Upper lobe of left lung (tissue), 6 donors: ENCODE measurements at regions not wholly inside any gene's neighbourhood (a gene's known extent, or its start where the extent isn't known, plus 50 kb on each side); places are given as distances from the start of the nearest gene placed in this dataset.

Experiments
- ATAC-seq, 2 donors: fragments of 200-7000 bp; cut with Tn5 transposase; one replicate each; pipeline ENCODE4 v1.9.1; 2022; ENCODE audit warnings: mild to moderate bottlenecking in 2 of 2, moderate library complexity in 2 of 2; ENCODE audit not compliant: low FRiP score in 2 of 2
- DNase-seq, 2 donors: peaks; one replicate each; pipeline ENCODE4 v3.0.0-alpha.2; 2019 to 2020
- H3K27ac ChIP-seq, 4 donors: fragments of 200-600 bp; sonication (generic); one replicate each; pipeline ENCODE4 v1.5.1; 2016 to 2019
- H3K27me3 ChIP-seq, 4 donors: fragments of 200-600 bp; sonication (generic); one replicate each; pipeline ENCODE4 v1.5.1; 2017 to 2019
- H3K36me3 ChIP-seq, 4 donors: fragments of 200-600 bp; sonication (generic); one replicate each; pipeline ENCODE4 v1.5.1; 2016 to 2019
- H3K4me1 ChIP-seq, 4 donors: fragments of 200-600 bp; sonication (generic); one replicate each; pipeline ENCODE4 v1.5.1; 2018 to 2019
- H3K4me3 ChIP-seq, 4 donors: fragments of 200-600 bp; sonication (generic); one replicate each; pipeline ENCODE4 v1.5.1; 2017 to 2019; ENCODE audit warnings: mild to moderate bottlenecking in 2 of 4, moderate library complexity in 1 of 4
- H3K9me3 ChIP-seq, 4 donors: fragments of 200-600 bp; sonication (generic); one replicate each; pipeline ENCODE4 v1.5.1; 2018 to 2019
- CTCF ChIP-seq, 6 experiments: fragments of 450-650 bp in 4 of 6; fragments of 200-600 bp in 2 of 6; sonication (generic) in 2 of 6; IDR thresholded peaks; one replicate each; pipeline ENCODE4 v1.5.1; 2016 to 2019; ENCODE audit warnings: antibody characterized with exemption in 6 of 6
- EP300 ChIP-seq, 4 donors: sonication (generic); formaldehyde crosslinking; IDR thresholded peaks; one replicate each; pipeline ENCODE4 v1.5.1; 2017; ENCODE audit warnings: antibody characterized with exemption in 4 of 4, control low read depth in 2 of 4
- POLR2A ChIP-seq, 4 donors: fragments of 450-650 bp; IDR thresholded peaks; one replicate each; pipeline ENCODE4 v1.5.1; 2016 to 2017; ENCODE audit warnings: antibody characterized with exemption in 4 of 4, mild to moderate bottlenecking in 2 of 4
- POLR2AphosphoS5 ChIP-seq, 2 donors: sonication (generic); formaldehyde crosslinking; IDR thresholded peaks; one replicate each; pipeline ENCODE4 v1.5.1; 2017; ENCODE audit warnings: antibody characterized with exemption in 2 of 2
- WGBS, 2 donors: methylation state at CpG; one replicate each; pipeline ENCODE4 v1.1.5; 2017 to 2018; 5-methylcytosine and 5-hydroxymethylcytosine counted together
- donor health status: DM: no; HTN: no; CAD: no; lungs with moderate emphysema.
- donor health status: DM: no; HTN: yes; CAD: no; lungs with severe emphysema.

GRCh38 chr3:40996827-40997710 is 202.2 kb upstream of the CTNNB1 start:
- peaks cover 0 to 6% (median 3%) of the 10 kb centered on the region in 4 donors for H3K4me1 ChIP-seq
- ATAC-seq (no peak), DNase-seq (no peak)
- TF ChIP-seq CTCF (IDR thresholded peaks at IDR 0.05) (no peak), EP300 (IDR thresholded peaks at IDR 0.05) (no peak), POLR2AphosphoS5 (IDR thresholded peaks at IDR 0.05) (no peak), POLR2A (IDR thresholded peaks at IDR 0.05) (no peak)
- no peak overlapping the region for H3K27ac ChIP-seq
- H3K36me3 ChIP-seq = no peaks in the 10 kb centered on the region
- H3K27me3 ChIP-seq = no peaks in the 10 kb centered on the region
- no peaks in the 10 kb centered on the region for H3K9me3 ChIP-seq
- H3K4me3 ChIP-seq = no peak overlapping the region
- 84 to 93% methylated on average over 6 of the region's 6 CpGs for WGBS, 2 donors

DNA sequence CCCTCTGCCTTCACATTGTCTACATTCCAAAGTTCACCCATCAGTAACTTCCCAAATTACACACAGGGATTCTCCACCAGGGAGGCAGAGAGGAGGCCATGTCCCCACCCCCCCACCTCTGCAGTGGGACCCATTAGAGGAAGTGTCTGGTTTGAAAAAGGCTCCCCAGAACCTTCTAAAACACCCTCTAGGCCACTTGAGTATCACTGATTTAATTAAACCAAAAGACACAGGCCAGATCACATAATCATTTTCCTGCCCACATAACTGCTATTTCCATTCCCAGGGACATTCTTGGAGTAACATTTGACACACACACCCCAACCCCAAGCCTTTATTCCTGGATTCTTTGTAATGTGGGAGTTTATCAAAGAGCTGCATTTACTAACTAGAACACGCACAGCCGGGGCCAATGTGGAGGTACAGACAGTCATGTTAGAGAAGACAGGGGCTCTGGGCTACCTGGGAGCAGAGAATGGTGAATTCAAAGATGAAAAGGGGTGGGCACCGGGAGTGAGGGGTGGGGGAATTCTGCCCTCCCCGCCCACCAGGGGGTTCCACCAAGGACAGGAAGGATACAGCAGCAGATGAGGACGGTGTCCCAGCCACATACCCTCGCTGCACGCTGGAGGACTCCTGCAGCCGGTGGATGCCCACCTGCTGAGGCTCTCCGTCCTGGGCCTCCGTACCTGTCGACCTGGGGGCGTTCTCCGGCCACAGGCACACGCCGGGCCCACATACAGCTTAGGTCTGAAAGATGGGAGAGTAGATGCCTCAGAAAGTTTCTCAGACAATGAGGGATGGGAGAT is 201.4 kb upstream of the CTNNB1 start:
- Histone ChIP-seq H3K27me3 (no peaks in the 10 kb centered on the region), H3K4me3 (no peak overlapping the region), H3K36me3 (no peaks in the 10 kb centered on the region), H3K27ac (no peak overlapping the region), H3K4me1 (peaks cover 0 to 6% (median 3%) of the 10 kb centered on the region in 4 donors), H3K9me3 (no peaks in the 10 kb centered on the region)
- peak in 1 of 2 donors; percentile 57 for DNase-seq
- ATAC-seq = no peak
- WGBS, 2 donors = 90 to 97% methylated on average over 14 to 15 of the region's 15 CpGs
- TF ChIP-seq POLR2A (IDR thresholded peaks at IDR 0.05) (no peak), CTCF (IDR thresholded peaks at IDR 0.05) (no peak), POLR2AphosphoS5 (IDR thresholded peaks at IDR 0.05) (no peak), EP300 (IDR thresholded peaks at IDR 0.05) (no peak)

DNA sequence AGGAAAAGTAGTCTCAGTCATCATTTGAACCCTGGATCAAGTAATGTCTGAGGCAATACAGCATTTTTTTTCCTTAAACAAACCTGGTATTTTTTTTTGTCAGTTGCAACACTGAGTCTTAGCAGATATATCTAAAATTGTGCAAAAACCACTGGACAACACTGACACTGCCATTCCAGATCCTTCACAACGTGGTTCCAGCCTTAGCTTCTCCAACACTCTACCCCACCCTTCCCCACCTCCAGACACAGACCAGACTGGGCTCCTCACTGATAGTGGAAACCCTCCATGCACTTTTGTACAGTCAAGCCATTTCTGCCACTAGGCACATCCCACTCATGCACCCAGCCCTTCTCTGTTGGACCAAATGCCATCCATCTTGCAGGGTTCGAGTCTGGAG is 199.6 kb upstream of the CTNNB1 start:
- no peaks in the 10 kb centered on the region for H3K36me3 ChIP-seq
- no peaks in the 10 kb centered on the region for H3K27me3 ChIP-seq
- TF ChIP-seq EP300 (IDR thresholded peaks at IDR 0.05) (no peak), POLR2A (IDR thresholded peaks at IDR 0.05) (no peak), CTCF (IDR thresholded peaks at IDR 0.05) (no peak), POLR2AphosphoS5 (IDR thresholded peaks at IDR 0.05) (no peak)
- no peaks in the 10 kb centered on the region for H3K9me3 ChIP-seq
- ATAC-seq (peak in 1 of 2 donors; percentile 6), DNase-seq (no peak)
- WGBS, 2 donors = 85 to 88% methylated on average over 2 of the region's 2 CpGs
- peaks cover 0 to 6% (median 3%) of the 10 kb centered on the region in 4 donors for H3K4me1 ChIP-seq
- H3K4me3 ChIP-seq = no peak overlapping the region
- no peak overlapping the region for H3K27ac ChIP-seq

- no peak for TF ChIP-seq CTCF (IDR thresholded peaks at IDR 0.05)
- no peak for TF ChIP-seq POLR2A (IDR thresholded peaks at IDR 0.05)
- TF ChIP-seq POLR2AphosphoS5 (IDR thresholded peaks at IDR 0.05) = no peak
- TF ChIP-seq EP300 (IDR thresholded peaks at IDR 0.05) = no peak
- H3K9me3 ChIP-seq = no peaks in the 10 kb centered on the region
- no peak for DNase-seq
- H3K27me3 ChIP-seq = no peaks in the 10 kb centered on the region
- no peak overlapping the region for H3K27ac ChIP-seq
- no peaks in the 10 kb centered on the region for H3K36me3 ChIP-seq
- peak in 1 of 2 donors; percentile 80 for ATAC-seq
- WGBS, 2 donors = 55 to 61% methylated on average over 6 of the region's 6 CpGs
- H3K4me3 ChIP-seq = no peak overlapping the region
- peaks cover 0 to 6% (median 3%) of the 10 kb centered on the region in 4 donors for H3K4me1 ChIP-seq
Measured at GRCh38 chr3:41000471-41000870, 198.8 kb upstream of the CTNNB1 start.
